Suprapubic skin (tissue), 3 donors: ENCODE measurements at regions not wholly inside any gene's neighbourhood (a gene's known extent, or its start where the extent isn't known, plus 50 kb on each side); places are given as distances from the start of the nearest gene placed in this dataset.

Experiments
- CTCF ChIP-seq, 2 donors: fragments of 200-600 bp in 1 of 2; fragments of 450-650 bp in 1 of 2; sonication (generic) in 1 of 2; IDR thresholded peaks; one replicate each; pipeline ENCODE4 v1.5.1; 2016 to 2019; ENCODE audit warnings: antibody characterized with exemption in 2 of 2, mild to moderate bottlenecking in 1 of 2, moderate library complexity in 1 of 2
- POLR2A ChIP-seq, 2 donors: fragments of 450-650 bp; IDR thresholded peaks; one replicate each; pipeline ENCODE4 v1.6.1; 2017; ENCODE audit warnings: antibody characterized with exemption in 2 of 2, mild to moderate bottlenecking in 2 of 2, moderate library complexity in 2 of 2

- TF ChIP-seq POLR2A (IDR thresholded peaks at IDR 0.05) (no peak), CTCF (IDR thresholded peaks at IDR 0.05) (no peak)
These were observed 219.6 kb upstream of the RGPD4 start for GRCh38 chr2:107607054-107607453.
